ENCODE measurements at regions not wholly inside any gene's neighbourhood (a gene's known extent, or its start where the extent isn't known, plus 50 kb on each side); places are given as distances from the start of the nearest gene placed in this dataset.

GRCh38 chrX:2584251-2585157 lies 83.7 kb upstream of the DHRSX start:
- Histone ChIP-seq H3K27ac (ENCODE audit: low read length) (no peak overlapping the region), H3K27me3 (ENCODE audit: low read depth, low read length) (peaks cover 10% of the 10 kb centered on the region), H3K4me3 (ENCODE audit: low read length) (no peak overlapping the region), H3K36me3 (replicated peaks; ENCODE audit: low read depth, low read length) (no peaks in the 10 kb centered on the region), H4K20me1 (ENCODE audit: insufficient read depth, low read length) (no peaks in the 10 kb centered on the region), H2AFZ (ENCODE audit: low read depth, low read length) (no peak overlapping the region), H3K9ac (ENCODE audit: low read length) (no peak overlapping the region), H3K79me2 (ENCODE audit: low read length) (no peaks in the 10 kb centered on the region), H3K4me1 (ENCODE audit: low read length) (no peaks in the 10 kb centered on the region), H3K4me2 (ENCODE audit: low read length) (no peak overlapping the region), H3K9me3 (ENCODE audit: insufficient read depth, low read length) (no peaks in the 10 kb centered on the region)
- TF ChIP-seq CTCF (IDR thresholded peaks at IDR 0.05; ENCODE audit: low read depth, low read length), result no peak
- no peak for TF ChIP-seq EZH2phosphoT487 (IDR thresholded peaks at IDR 0.05; ENCODE audit: low read depth)

DNA sequence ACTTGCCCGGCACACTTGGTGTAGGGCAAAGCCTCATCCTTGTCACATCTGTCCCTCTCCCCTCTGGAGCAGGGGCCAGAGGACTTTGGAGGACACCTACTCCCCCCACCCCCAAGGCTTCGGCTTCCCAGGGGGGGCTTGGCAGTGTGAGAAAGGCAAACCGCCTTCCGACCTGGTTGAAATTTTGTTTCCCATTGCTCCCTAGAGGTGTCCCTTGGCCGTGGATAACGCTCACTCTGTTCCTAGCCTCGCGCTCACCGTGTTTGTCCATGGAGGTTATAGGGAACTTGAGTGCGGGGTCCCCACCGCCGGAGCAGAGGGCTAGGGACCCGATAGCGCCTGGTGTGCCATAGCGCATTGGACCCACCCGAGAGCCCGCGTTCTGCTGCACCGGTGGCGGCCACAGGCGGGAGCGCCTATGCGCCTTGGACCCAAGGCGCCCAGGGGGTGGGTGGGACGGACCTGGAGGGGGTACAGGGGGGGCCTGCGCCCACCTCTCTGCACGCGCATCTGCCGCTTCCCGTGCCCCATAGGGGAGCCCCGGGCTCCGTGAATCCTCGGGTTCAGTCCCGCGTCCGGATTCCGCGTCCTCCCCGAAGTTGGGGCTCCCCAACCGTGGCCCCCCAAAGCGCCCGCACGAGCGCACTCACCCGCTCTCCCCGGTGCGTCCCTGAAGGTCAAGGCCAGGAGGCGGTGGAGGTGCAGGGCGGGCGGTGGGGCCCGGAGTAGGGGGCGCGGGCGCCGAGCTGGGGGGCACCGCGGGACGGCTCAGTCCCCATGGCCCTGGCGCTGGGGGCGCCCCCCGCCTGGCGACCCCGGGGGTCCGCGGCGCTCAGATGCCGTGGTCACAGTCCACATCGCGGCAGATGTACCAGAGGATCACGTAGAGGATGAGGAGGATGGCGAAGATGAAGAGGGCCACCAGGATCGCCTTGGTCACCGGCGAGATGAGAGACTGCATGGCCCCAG lies 82.7 kb upstream of the DHRSX start:
- no peaks in the 10 kb centered on the region for H3K79me2 ChIP-seq (ENCODE audit: low read length)
- no peak overlapping the region for H2AFZ ChIP-seq (ENCODE audit: low read depth, low read length)
- H3K27ac ChIP-seq (ENCODE audit: low read length), result no peak overlapping the region
- no peaks in the 10 kb centered on the region for H3K4me1 ChIP-seq (ENCODE audit: low read length)
- no peak for TF ChIP-seq EZH2phosphoT487 (IDR thresholded peaks at IDR 0.05; ENCODE audit: low read depth)
- TF ChIP-seq CTCF (IDR thresholded peaks at IDR 0.05; ENCODE audit: low read depth, low read length), result no peak
- H4K20me1 ChIP-seq (ENCODE audit: insufficient read depth, low read length), result no peaks in the 10 kb centered on the region
- H3K9me3 ChIP-seq (ENCODE audit: insufficient read depth, low read length), result no peaks in the 10 kb centered on the region
- no peaks in the 10 kb centered on the region for H3K36me3 ChIP-seq (replicated peaks; ENCODE audit: low read depth, low read length)
- peaks cover 10% of the 10 kb centered on the region for H3K27me3 ChIP-seq (ENCODE audit: low read depth, low read length)
- H3K9ac ChIP-seq (ENCODE audit: low read length), result no peak overlapping the region
- no peak overlapping the region for H3K4me3 ChIP-seq (ENCODE audit: low read length)
- H3K4me2 ChIP-seq (ENCODE audit: low read length), result no peak overlapping the region

DNA sequence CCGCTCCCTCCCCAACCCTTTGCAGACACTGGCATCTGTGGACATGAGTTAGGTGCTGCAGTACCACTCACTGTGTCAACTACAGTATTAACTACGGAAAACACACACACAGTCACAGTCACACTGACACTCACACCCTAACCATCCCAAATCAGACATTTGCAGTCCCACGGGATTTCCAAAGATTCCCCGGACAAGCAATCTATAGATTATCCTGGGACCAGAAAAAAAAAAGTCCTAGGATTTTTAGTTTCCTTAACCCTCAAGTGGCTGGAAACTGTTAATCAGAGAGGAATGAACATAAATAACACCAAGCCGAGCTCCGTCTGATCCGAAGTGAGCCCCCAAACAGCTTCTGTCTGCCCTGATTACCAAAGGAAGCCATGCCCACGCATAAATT lies 81.9 kb upstream of the DHRSX start:
- no peak overlapping the region for H3K4me3 ChIP-seq (ENCODE audit: low read length)
- H3K9ac ChIP-seq (ENCODE audit: low read length), result no peak overlapping the region
- no peaks in the 10 kb centered on the region for H3K9me3 ChIP-seq (ENCODE audit: insufficient read depth, low read length)
- no peaks in the 10 kb centered on the region for H4K20me1 ChIP-seq (ENCODE audit: insufficient read depth, low read length)
- H3K27ac ChIP-seq (ENCODE audit: low read length), result no peak overlapping the region
- H3K36me3 ChIP-seq (replicated peaks; ENCODE audit: low read depth, low read length), result no peaks in the 10 kb centered on the region
- no peak overlapping the region for H2AFZ ChIP-seq (ENCODE audit: low read depth, low read length)
- TF ChIP-seq EZH2phosphoT487 (IDR thresholded peaks at IDR 0.05; ENCODE audit: low read depth) (no peak), CTCF (IDR thresholded peaks at IDR 0.05; ENCODE audit: low read depth, low read length) (no peak)
- no peaks in the 10 kb centered on the region for H3K4me1 ChIP-seq (ENCODE audit: low read length)
- no peak overlapping the region for H3K4me2 ChIP-seq (ENCODE audit: low read length)
- peaks cover 10% of the 10 kb centered on the region for H3K27me3 ChIP-seq (ENCODE audit: low read depth, low read length)
- H3K79me2 ChIP-seq (ENCODE audit: low read length), result no peaks in the 10 kb centered on the region

DNA sequence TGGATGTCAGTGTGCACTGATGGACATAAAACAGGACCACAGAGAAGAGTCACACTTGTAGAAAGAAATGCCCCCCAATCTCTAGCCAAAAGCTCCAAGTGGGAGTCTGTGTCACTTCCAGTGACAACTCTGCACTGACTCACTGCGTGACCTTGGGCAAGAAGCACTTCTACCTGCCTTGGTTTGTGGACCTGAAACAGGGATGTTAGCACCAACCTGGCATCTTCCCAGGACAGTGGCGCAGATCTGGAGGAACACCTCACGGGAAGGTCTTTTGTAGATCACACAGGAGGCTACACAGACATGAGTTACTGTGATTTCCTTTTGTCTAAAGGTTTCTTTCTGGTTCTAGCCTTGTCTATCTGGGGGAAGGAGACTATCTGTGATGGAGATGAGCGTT lies 80.5 kb upstream of the DHRSX start:
- no peak overlapping the region for H3K4me2 ChIP-seq (ENCODE audit: low read length)
- H4K20me1 ChIP-seq (ENCODE audit: insufficient read depth, low read length), result no peaks in the 10 kb centered on the region
- H3K4me1 ChIP-seq (ENCODE audit: low read length), result no peaks in the 10 kb centered on the region
- H3K79me2 ChIP-seq (ENCODE audit: low read length), result no peaks in the 10 kb centered on the region
- H3K27me3 ChIP-seq (ENCODE audit: low read depth, low read length), result peaks cover 10% of the 10 kb centered on the region
- H3K4me3 ChIP-seq (ENCODE audit: low read length), result no peak overlapping the region
- no peak overlapping the region for H3K9ac ChIP-seq (ENCODE audit: low read length)
- no peaks in the 10 kb centered on the region for H3K36me3 ChIP-seq (replicated peaks; ENCODE audit: low read depth, low read length)
- H2AFZ ChIP-seq (ENCODE audit: low read depth, low read length), result no peak overlapping the region
- no peak overlapping the region for H3K27ac ChIP-seq (ENCODE audit: low read length)
- no peaks in the 10 kb centered on the region for H3K9me3 ChIP-seq (ENCODE audit: insufficient read depth, low read length)
- TF ChIP-seq CTCF (IDR thresholded peaks at IDR 0.05; ENCODE audit: low read depth, low read length) (no peak), EZH2phosphoT487 (IDR thresholded peaks at IDR 0.05; ENCODE audit: low read depth) (no peak)
